ENCODE measurements at regions not wholly inside any gene's neighbourhood (a gene's known extent, or its start where the extent isn't known, plus 50 kb on each side); places are given as distances from the start of the nearest gene placed in this dataset.

- TF ChIP-seq CTCF (IDR thresholded peaks at IDR 0.05) (no peak), EP300 (IDR thresholded peaks at IDR 0.05) (no peak), POLR2A (IDR thresholded peaks at IDR 0.05) (no peak), POLR2AphosphoS5 (IDR thresholded peaks at IDR 0.05) (no peak)
Observed at GRCh38 chr13:64791373-64791772, 2438.8 kb downstream of the PCDH9 start.

Measured in suprapubic skin (tissue), 4 donors.